ENCODE measurements at regions not wholly inside any gene's neighbourhood (a gene's known extent, or its start where the extent isn't known, plus 50 kb on each side); places are given as distances from the start of the nearest gene placed in this dataset.
"Not testable (repeated sequence)": the region's sequence is repeated elsewhere in the genome, so short reads cannot be mapped to it uniquely, and the experiment has no call there.

DNA sequence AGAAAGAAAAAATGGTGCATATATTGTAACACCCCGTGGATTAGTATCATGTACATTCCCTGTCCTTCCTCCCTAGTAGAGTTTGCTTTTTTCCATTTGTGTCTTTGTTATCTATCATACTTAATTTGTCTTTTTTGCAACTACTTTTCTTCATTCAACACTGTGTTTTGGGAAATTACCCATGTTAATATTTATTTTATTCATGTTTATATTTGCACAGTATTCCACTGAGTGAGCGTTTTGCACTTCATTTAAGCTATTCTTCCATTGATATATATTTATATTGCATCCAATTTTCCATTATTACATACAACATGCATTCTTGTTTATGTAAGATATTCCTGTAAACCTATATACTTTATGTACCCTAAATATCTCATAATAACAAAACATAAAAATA lies 57.6 kb upstream of the FAM171A1 start:
- DNase-seq (ENCODE audit: low read depth in 2 of 2): no peak

DNA sequence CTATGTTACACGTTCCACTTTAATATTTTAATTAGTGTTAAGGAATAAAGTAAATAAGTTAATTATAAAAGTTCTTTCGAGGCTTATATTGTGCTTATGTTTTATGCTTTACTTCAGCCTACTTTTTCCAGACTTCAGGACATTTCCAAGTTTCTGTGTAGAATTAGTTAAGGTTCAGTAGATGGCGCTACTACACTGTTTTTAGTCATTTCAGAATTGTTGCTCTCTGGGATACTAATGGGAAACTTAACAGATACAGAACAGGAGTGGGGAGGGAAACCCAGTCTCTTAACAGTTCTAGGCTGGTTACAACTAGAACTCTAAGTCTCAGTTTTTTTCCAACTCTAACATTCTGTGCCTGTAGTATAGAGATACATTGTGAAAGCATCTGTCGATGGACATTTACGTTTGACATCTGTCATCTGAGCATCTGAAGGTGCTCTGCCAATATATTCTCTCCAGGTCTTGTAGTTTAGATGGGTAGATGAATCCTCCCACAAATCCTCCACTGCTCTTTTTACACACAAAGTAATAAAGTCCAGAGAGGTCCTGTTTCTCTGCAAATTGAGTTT lies 56.8 kb upstream of the FAM171A1 start:
- peak in 1 of 2 experiments; percentile 36 for DNase-seq (ENCODE audit: low read depth in 2 of 2)

GRCh38 chr10:15426558-15426957 lies 55.5 kb upstream of the FAM171A1 start:
- DNase-seq (ENCODE audit: low read depth in 2 of 2): no peak

GRCh38 chr10:15426115-15426514 lies 55.0 kb upstream of the FAM171A1 start:
- DNase-seq (ENCODE audit: low read depth in 2 of 2): no peak

- DNase-seq (ENCODE audit: low read depth in 2 of 2): not testable (repeated sequence)
These were observed 50.8 kb upstream of the FAM171A1 start for GRCh38 chr10:15421875-15422274.
